Liver (tissue), 7 donors: ENCODE measurements at regions not wholly inside any gene's neighbourhood (a gene's known extent, or its start where the extent isn't known, plus 50 kb on each side); places are given as distances from the start of the nearest gene placed in this dataset.

Experiments used
- DNase-seq: peaks from one replicate; pipeline ENCODE4 v3.0.0-alpha.2; 2017; ENCODE audit warnings: low spot score
- H3K27ac ChIP-seq, 2 donors: one replicate each; pipeline ENCODE4 v1.7.0; 2013; ENCODE audit warnings: inconsistent platforms in 2 of 2, low read length in 2 of 2, control low read depth in 1 of 2, low read depth in 1 of 2, mild to moderate bottlenecking in 1 of 2
- H3K27me3 ChIP-seq, 4 donors: one replicate each; pipeline versions ENCODE4 v1.6.1 to v1.7.0; 2013; ENCODE audit warnings: low read length in 3 of 4, inconsistent platforms in 1 of 4, mild to moderate bottlenecking in 1 of 4, moderate library complexity in 1 of 4; ENCODE audit not compliant: control insufficient read depth in 4 of 4, insufficient read depth in 4 of 4
- H3K36me3 ChIP-seq, 4 donors: one replicate each; pipeline versions ENCODE4 v1.6.1 to v1.7.0; 2013; ENCODE audit warnings: low read length in 3 of 4, mild to moderate bottlenecking in 3 of 4, low read depth in 1 of 4, moderate library complexity in 1 of 4; ENCODE audit not compliant: control insufficient read depth in 4 of 4, insufficient read depth in 3 of 4
- H3K4me1 ChIP-seq, 4 donors: one replicate each; pipeline versions ENCODE4 v1.6.1 to v1.7.0; 2013; ENCODE audit warnings: low read length in 3 of 4, mild to moderate bottlenecking in 3 of 4, moderate library complexity in 1 of 4; ENCODE audit not compliant: control insufficient read depth in 4 of 4, insufficient read depth in 4 of 4
- H3K4me3 ChIP-seq, 3 donors: one replicate each; pipeline versions ENCODE4 v1.6.1 to v1.7.0; 2013; ENCODE audit warnings: low read length in 3 of 3, control low read depth in 1 of 3, low read depth in 1 of 3, mild to moderate bottlenecking in 1 of 3
- H3K9ac ChIP-seq, 2 donors: one replicate each; pipeline ENCODE4 v1.7.0; 2013; ENCODE audit warnings: low read length in 2 of 2, mild to moderate bottlenecking in 2 of 2, moderate library complexity in 2 of 2, control low read depth in 1 of 2, low read depth in 1 of 2
- H3K9me3 ChIP-seq, 4 donors: one replicate each; pipeline versions ENCODE4 v1.6.1 to v1.7.0; 2013; ENCODE audit warnings: low read length in 3 of 4; ENCODE audit not compliant: control insufficient read depth in 4 of 4
- EGR1 ChIP-seq, 2 donors: IDR thresholded peaks; 2 replicates each; pipeline ENCODE4 v1.6.1; 2016 to 2018; ENCODE audit warnings: antibody characterized with exemption in 2 of 2, low read depth in 2 of 2
- FOXA1 ChIP-seq: IDR thresholded peaks from 2 replicates; pipeline ENCODE4 v1.6.1; 2016; ENCODE audit warnings: antibody characterized with exemption
- FOXA2 ChIP-seq: IDR thresholded peaks from 2 replicates; pipeline ENCODE4 v1.6.1; 2016; ENCODE audit warnings: antibody characterized with exemption
- GABPA ChIP-seq, 2 donors: IDR thresholded peaks in 1 of 2; conservative IDR thresholded peaks in 1 of 2; 2 replicates each; pipeline ENCODE4 v1.6.1; 2016; ENCODE audit warnings: antibody characterized with exemption in 2 of 2, mild to moderate bottlenecking in 1 of 2, moderate library complexity in 1 of 2
- HNF4A ChIP-seq, 2 donors: conservative IDR thresholded peaks; 2 replicates each; pipeline ENCODE4 v1.6.1; 2016; ENCODE audit warnings: antibody characterized with exemption in 2 of 2, mild to moderate bottlenecking in 2 of 2
- HNF4G ChIP-seq: IDR thresholded peaks from 2 replicates; pipeline ENCODE4 v1.6.1; 2016; ENCODE audit warnings: antibody characterized with exemption
- NR2F2 ChIP-seq: IDR thresholded peaks from 2 replicates; pipeline ENCODE4 v1.6.1; 2016; ENCODE audit warnings: antibody characterized with exemption
- RAD21 ChIP-seq, 2 donors: IDR thresholded peaks; 2 replicates each; pipeline ENCODE4 v1.6.1; 2016; ENCODE audit warnings: antibody characterized with exemption in 2 of 2, mild to moderate bottlenecking in 2 of 2
- TAF1 ChIP-seq: conservative IDR thresholded peaks from 2 replicates; pipeline ENCODE4 v1.6.1; 2016; ENCODE audit warnings: antibody characterized with exemption, mild to moderate bottlenecking
- YY1 ChIP-seq: IDR thresholded peaks from 2 replicates; pipeline ENCODE4 v1.6.1; 2016; ENCODE audit warnings: antibody characterized with exemption, mild to moderate bottlenecking
- WGBS: extraction: QIAGEN DNeasy Blood & Tissue Kit; methylation state at CpG from one replicate; pipeline ENCODE4 v1.1.7; 2013; 5-methylcytosine and 5-hydroxymethylcytosine counted together
- TF ChIP-seq, protein P1 (sequence below): IDR thresholded peaks from 2 replicates; pipeline ENCODE4 v1.6.1; 2016; ENCODE audit warnings: antibody characterized with exemption, mild to moderate bottlenecking
- TF ChIP-seq, protein P2 (sequence below): IDR thresholded peaks from 2 replicates; pipeline ENCODE4 v1.6.1; 2016; ENCODE audit warnings: antibody characterized with exemption
- TF ChIP-seq, protein P3 (sequence below): IDR thresholded peaks from 2 replicates; pipeline ENCODE4 v1.6.1; 2016; ENCODE audit warnings: antibody characterized with exemption
- TF ChIP-seq, protein P4 (sequence below): IDR thresholded peaks from 2 replicates; pipeline ENCODE4 v1.6.1; 2016; ENCODE audit warnings: antibody characterized with exemption
- donor health status: healthy.
- donor health status: healthy.
- donor health status: healthy.
- donor health status: healthy.

DNA sequence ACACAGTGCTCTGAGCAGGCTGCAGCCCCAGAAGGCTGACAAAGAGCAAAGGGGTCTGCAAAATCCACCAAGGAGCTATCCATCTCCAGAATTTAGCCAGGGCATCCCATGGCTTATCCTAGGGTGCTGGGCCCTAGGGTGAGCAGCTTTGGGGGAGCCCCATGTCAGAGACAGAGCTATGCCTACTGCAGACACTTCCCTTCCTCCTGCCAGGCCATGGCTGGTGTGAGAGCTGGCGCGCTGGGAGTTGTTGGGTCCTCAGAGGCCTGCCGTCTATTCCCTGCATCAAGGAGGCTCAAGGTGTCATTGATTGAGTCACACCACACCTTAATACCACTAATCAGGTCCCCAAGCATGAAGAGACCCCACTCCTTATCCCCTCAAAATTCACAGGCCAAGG is 85.3 kb upstream of the TP53I11 start:
- 86% methylated on average over 3 of the region's 3 CpGs for WGBS
- Histone ChIP-seq H3K9ac (no peak overlapping the region), H3K27me3 (no peaks in the 10 kb centered on the region), H3K36me3 (no peaks in the 10 kb centered on the region), H3K9me3 (peaks cover 0 to 14% (median 4%) of the 10 kb centered on the region in 4 donors), H3K4me1 (no peaks in the 10 kb centered on the region), H3K27ac (no peak overlapping the region), H3K4me3 (no peak overlapping the region)
- DNase-seq: no peak
- no peak for TF ChIP-seq FOXA1
- no peak for TF ChIP-seq EGR1 (IDR thresholded peaks at IDR 0.05; ENCODE audit: low read depth in 2 of 2)
- TF ChIP-seq, protein P1, sequence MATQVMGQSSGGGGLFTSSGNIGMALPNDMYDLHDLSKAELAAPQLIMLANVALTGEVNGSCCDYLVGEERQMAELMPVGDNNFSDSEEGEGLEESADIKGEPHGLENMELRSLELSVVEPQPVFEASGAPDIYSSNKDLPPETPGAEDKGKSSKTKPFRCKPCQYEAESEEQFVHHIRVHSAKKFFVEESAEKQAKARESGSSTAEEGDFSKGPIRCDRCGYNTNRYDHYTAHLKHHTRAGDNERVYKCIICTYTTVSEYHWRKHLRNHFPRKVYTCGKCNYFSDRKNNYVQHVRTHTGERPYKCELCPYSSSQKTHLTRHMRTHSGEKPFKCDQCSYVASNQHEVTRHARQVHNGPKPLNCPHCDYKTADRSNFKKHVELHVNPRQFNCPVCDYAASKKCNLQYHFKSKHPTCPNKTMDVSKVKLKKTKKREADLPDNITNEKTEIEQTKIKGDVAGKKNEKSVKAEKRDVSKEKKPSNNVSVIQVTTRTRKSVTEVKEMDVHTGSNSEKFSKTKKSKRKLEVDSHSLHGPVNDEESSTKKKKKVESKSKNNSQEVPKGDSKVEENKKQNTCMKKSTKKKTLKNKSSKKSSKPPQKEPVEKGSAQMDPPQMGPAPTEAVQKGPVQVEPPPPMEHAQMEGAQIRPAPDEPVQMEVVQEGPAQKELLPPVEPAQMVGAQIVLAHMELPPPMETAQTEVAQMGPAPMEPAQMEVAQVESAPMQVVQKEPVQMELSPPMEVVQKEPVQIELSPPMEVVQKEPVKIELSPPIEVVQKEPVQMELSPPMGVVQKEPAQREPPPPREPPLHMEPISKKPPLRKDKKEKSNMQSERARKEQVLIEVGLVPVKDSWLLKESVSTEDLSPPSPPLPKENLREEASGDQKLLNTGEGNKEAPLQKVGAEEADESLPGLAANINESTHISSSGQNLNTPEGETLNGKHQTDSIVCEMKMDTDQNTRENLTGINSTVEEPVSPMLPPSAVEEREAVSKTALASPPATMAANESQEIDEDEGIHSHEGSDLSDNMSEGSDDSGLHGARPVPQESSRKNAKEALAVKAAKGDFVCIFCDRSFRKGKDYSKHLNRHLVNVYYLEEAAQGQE: no peak
- no peak for TF ChIP-seq HNF4A (conservative IDR thresholded peaks at IDR 0.05)
- TF ChIP-seq FOXA2: no peak
- no peak for TF ChIP-seq GABPA (IDR thresholded peaks at IDR 0.05 in 1 of 2, conservative IDR thresholded peaks at IDR 0.05 in 1 of 2)
- TF ChIP-seq RAD21 (IDR thresholded peaks at IDR 0.05): no peak
- TF ChIP-seq NR2F2: no peak

DNA sequence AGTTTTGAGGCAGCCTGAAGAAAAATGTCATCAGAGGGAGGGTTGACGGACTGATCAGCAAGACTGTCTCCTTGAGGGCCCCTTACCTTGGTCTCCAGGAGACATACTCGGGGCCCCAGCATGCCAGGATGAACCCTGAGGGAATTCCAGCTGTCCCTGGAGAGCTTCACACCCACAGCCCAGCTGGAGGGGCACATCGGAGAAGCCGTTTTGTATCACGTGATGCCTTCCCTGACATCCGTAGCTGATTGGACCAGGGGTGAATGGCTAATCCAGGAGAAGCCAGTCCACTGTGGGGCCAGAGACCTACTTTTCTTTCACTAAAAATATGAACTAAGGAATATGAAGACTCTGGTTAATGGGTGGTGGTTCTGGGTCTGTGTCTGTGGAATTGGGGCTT is 86.0 kb upstream of the TP53I11 start:
- no peak overlapping the region for H3K27ac ChIP-seq
- no peaks in the 10 kb centered on the region for H3K36me3 ChIP-seq
- no peak for DNase-seq
- no peak overlapping the region for H3K9ac ChIP-seq
- H3K9me3 ChIP-seq: peaks cover 0 to 14% (median 4%) of the 10 kb centered on the region in 4 donors
- no peaks in the 10 kb centered on the region for H3K4me1 ChIP-seq
- H3K4me3 ChIP-seq: no peak overlapping the region
- TF ChIP-seq GABPA (IDR thresholded peaks at IDR 0.05 in 1 of 2, conservative IDR thresholded peaks at IDR 0.05 in 1 of 2) (no peak), YY1 (no peak), RAD21 (IDR thresholded peaks at IDR 0.05) (no peak), TAF1 (no peak), HNF4G (no peak), HNF4A (conservative IDR thresholded peaks at IDR 0.05) (no peak)
- TF ChIP-seq, protein P2, sequence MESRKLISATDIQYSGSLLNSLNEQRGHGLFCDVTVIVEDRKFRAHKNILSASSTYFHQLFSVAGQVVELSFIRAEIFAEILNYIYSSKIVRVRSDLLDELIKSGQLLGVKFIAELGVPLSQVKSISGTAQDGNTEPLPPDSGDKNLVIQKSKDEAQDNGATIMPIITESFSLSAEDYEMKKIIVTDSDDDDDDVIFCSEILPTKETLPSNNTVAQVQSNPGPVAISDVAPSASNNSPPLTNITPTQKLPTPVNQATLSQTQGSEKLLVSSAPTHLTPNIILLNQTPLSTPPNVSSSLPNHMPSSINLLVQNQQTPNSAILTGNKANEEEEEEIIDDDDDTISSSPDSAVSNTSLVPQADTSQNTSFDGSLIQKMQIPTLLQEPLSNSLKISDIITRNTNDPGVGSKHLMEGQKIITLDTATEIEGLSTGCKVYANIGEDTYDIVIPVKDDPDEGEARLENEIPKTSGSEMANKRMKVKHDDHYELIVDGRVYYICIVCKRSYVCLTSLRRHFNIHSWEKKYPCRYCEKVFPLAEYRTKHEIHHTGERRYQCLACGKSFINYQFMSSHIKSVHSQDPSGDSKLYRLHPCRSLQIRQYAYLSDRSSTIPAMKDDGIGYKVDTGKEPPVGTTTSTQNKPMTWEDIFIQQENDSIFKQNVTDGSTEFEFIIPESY: no peak
- TF ChIP-seq, protein P3, sequence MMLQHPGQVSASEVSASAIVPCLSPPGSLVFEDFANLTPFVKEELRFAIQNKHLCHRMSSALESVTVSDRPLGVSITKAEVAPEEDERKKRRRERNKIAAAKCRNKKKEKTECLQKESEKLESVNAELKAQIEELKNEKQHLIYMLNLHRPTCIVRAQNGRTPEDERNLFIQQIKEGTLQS: no peak
- TF ChIP-seq, protein P4, sequence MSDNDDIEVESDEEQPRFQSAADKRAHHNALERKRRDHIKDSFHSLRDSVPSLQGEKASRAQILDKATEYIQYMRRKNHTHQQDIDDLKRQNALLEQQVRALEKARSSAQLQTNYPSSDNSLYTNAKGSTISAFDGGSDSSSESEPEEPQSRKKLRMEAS: no peak
- no peaks in the 10 kb centered on the region for H3K27me3 ChIP-seq
- 55% methylated on average over 6 of the region's 6 CpGs for WGBS
